ENCODE measurements at regions not wholly inside any gene's neighbourhood (a gene's known extent, or its start where the extent isn't known, plus 50 kb on each side); places are given as distances from the start of the nearest gene placed in this dataset.

GRCh38 chr1:101299141-101299540 is 62.3 kb downstream of the S1PR1 start:
- TF ChIP-seq PKNOX1 (IDR thresholded peaks at IDR 0.05) (no peak), SUZ12 (IDR thresholded peaks at IDR 0.05) (no peak), TARDBP (IDR thresholded peaks at IDR 0.05) (no peak), HDGF (IDR thresholded peaks at IDR 0.05; ENCODE audit: borderline replicate concordance) (no peak), LEF1 (IDR thresholded peaks at IDR 0.05; ENCODE audit: borderline replicate concordance) (no peak), FOXK2 (IDR thresholded peaks at IDR 0.05) (no peak), ARNT (IDR thresholded peaks at IDR 0.05) (no peak), NFRKB (IDR thresholded peaks at IDR 0.05) (no peak), CTBP1 (IDR thresholded peaks at IDR 0.05; ENCODE audit: borderline replicate concordance) (no peak), FOXA1 (IDR thresholded peaks at IDR 0.05) (no peak), FOXM1 (IDR thresholded peaks at IDR 0.05; ENCODE audit: borderline replicate concordance) (no peak), L3MBTL2 (conservative IDR thresholded peaks at IDR 0.05) (no peak), ELF4 (IDR thresholded peaks at IDR 0.05) (no peak), BHLHE40 (IDR thresholded peaks at IDR 0.05; ENCODE audit: borderline replicate concordance) (no peak), ZNF384 (IDR thresholded peaks at IDR 0.05) (no peak), SP1 (IDR thresholded peaks at IDR 0.05) (no peak)
- no peak for DNase-seq (ENCODE audit: extremely low spot score)
- ChIA-PET CTCF (interaction anchor here (1.3 to 2.1 kb wide), 3 partner anchors 9 to 11 kb away, joined by 4 to 14 read pairs (median 5); no protein-coding TSS in a partner anchor), POLR2A (no interaction called here)

- no peak for TF ChIP-seq CTBP1 (IDR thresholded peaks at IDR 0.05; ENCODE audit: borderline replicate concordance)
- no peak for TF ChIP-seq FOXK2 (IDR thresholded peaks at IDR 0.05)
- no peak for TF ChIP-seq ZNF384 (IDR thresholded peaks at IDR 0.05)
- no peak for TF ChIP-seq FOXA1 (IDR thresholded peaks at IDR 0.05)
- TF ChIP-seq ELF4 (IDR thresholded peaks at IDR 0.05) = no peak
- ChIA-PET POLR2A (no interaction called here), CTCF (interaction anchor here (0.6 to 2.1 kb wide), 4 partner anchors 9 to 42 kb away, joined by 3 to 14 read pairs (median 4); no protein-coding TSS in a partner anchor)
- DNase-seq (ENCODE audit: extremely low spot score) = no peak
These were observed 62.9 kb downstream of the S1PR1 start for GRCh38 chr1:101299710-101300109.

- CTCF ChIA-PET = interaction anchor here (2.1 kb wide), 1 partner anchor 8 kb away, joined by 14 read pairs; no protein-coding TSS in a partner anchor
- POLR2A ChIA-PET = no interaction called here
- no peak for DNase-seq (ENCODE audit: extremely low spot score)
- TF ChIP-seq TARDBP (IDR thresholded peaks at IDR 0.05) = no peak
- no peak for TF ChIP-seq FOXA1 (IDR thresholded peaks at IDR 0.05)
- TF ChIP-seq SUZ12 (IDR thresholded peaks at IDR 0.05) = no peak
- no peak for TF ChIP-seq HDGF (IDR thresholded peaks at IDR 0.05; ENCODE audit: borderline replicate concordance)
- no peak for TF ChIP-seq SP1 (IDR thresholded peaks at IDR 0.05)
- TF ChIP-seq PKNOX1 (IDR thresholded peaks at IDR 0.05) = no peak
- no peak for TF ChIP-seq ARNT (IDR thresholded peaks at IDR 0.05)
- no peak for TF ChIP-seq L3MBTL2 (conservative IDR thresholded peaks at IDR 0.05)
- no peak for TF ChIP-seq BHLHE40 (IDR thresholded peaks at IDR 0.05; ENCODE audit: borderline replicate concordance)
- no peak for TF ChIP-seq NFRKB (IDR thresholded peaks at IDR 0.05)
- no peak for TF ChIP-seq CTBP1 (IDR thresholded peaks at IDR 0.05; ENCODE audit: borderline replicate concordance)
- TF ChIP-seq ZNF384 (IDR thresholded peaks at IDR 0.05) = no peak
- no peak for TF ChIP-seq LEF1 (IDR thresholded peaks at IDR 0.05; ENCODE audit: borderline replicate concordance)
- TF ChIP-seq FOXK2 (IDR thresholded peaks at IDR 0.05) = no peak
- no peak for TF ChIP-seq ELF4 (IDR thresholded peaks at IDR 0.05)
- TF ChIP-seq FOXM1 (IDR thresholded peaks at IDR 0.05; ENCODE audit: borderline replicate concordance) = no peak
These were observed 64.1 kb downstream of the S1PR1 start for GRCh38 chr1:101300916-101301315.

GRCh38 chr1:101301446-101302057 is 64.7 kb downstream of the S1PR1 start:
- ChIA-PET POLR2A (no interaction called here), CTCF (interaction anchor here (0.7 to 1.1 kb wide), 2 partner anchors 9 to 13 kb away, joined by 3 to 4 read pairs; no protein-coding TSS in a partner anchor)
- no peak for TF ChIP-seq FOXM1 (IDR thresholded peaks at IDR 0.05; ENCODE audit: borderline replicate concordance)
- DNase-seq (ENCODE audit: extremely low spot score) = no peak

- ChIA-PET CTCF (interaction anchor here (1.0 kb wide), 1 partner anchor 63 kb away, joined by 3 read pairs; no protein-coding TSS in a partner anchor), POLR2A (no interaction called here)
- no peak for DNase-seq (ENCODE audit: extremely low spot score)
These were observed 66.2 kb downstream of the S1PR1 start for GRCh38 chr1:101302831-101303511.

More at GRCh38 chr1:101302831-101303511, 66.2 kb downstream of the S1PR1 start:
- TF ChIP-seq SUZ12 (IDR thresholded peaks at IDR 0.05) (no peak), ZNF384 (IDR thresholded peaks at IDR 0.05) (no peak), ELF4 (IDR thresholded peaks at IDR 0.05) (no peak), CTBP1 (IDR thresholded peaks at IDR 0.05; ENCODE audit: borderline replicate concordance) (no peak), LEF1 (IDR thresholded peaks at IDR 0.05; ENCODE audit: borderline replicate concordance) (no peak), NFRKB (IDR thresholded peaks at IDR 0.05) (no peak), FOXM1 (IDR thresholded peaks at IDR 0.05; ENCODE audit: borderline replicate concordance) (no peak), FOXA1 (IDR thresholded peaks at IDR 0.05) (no peak), BHLHE40 (IDR thresholded peaks at IDR 0.05; ENCODE audit: borderline replicate concordance) (no peak), HDGF (IDR thresholded peaks at IDR 0.05; ENCODE audit: borderline replicate concordance) (no peak), FOXK2 (IDR thresholded peaks at IDR 0.05) (no peak), PKNOX1 (IDR thresholded peaks at IDR 0.05) (no peak), TARDBP (IDR thresholded peaks at IDR 0.05) (no peak), SP1 (IDR thresholded peaks at IDR 0.05) (no peak), L3MBTL2 (conservative IDR thresholded peaks at IDR 0.05) (no peak), ARNT (IDR thresholded peaks at IDR 0.05) (no peak)
